C4-2B (cell line): ENCODE measurements at regions not wholly inside any gene's neighbourhood (a gene's known extent, or its start where the extent isn't known, plus 50 kb on each side); places are given as distances from the start of the nearest gene placed in this dataset.

ENCODE experiments used
- H3K27ac ChIP-seq: fragments of 450-650 bp; 2 replicates; pipeline ENCODE4 v1.5.1; 2017
- ZFX ChIP-seq: fragments of 450-650 bp; IDR thresholded peaks from 2 replicates; pipeline ENCODE4 v1.6.1; 2017
- TF ChIP-seq, protein P1 (sequence below): fragments of 450-650 bp; conservative IDR thresholded peaks from 2 replicates; pipeline ENCODE4 v1.5.1; 2017; ENCODE audit warnings: mild to moderate bottlenecking

DNA sequence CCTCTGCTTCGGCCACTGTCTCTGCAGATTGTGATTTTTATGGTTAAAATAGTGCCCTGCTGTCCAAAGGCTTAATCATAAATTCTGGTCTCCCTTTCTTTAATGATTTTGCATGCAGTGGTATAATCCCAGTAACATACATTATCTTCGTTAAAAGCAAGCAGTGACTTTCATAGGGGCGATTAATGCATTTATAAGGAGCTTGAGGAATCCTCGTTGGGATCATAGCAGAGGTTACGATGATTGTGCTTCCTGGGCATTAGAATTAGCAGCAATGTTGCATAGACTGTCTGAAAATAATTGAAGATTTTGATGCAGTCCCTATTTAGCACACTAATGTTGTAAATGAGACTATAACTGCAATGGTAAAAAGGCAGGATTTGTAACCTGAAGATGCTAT, 181.3 kb downstream of the PRL start:
- no peak overlapping the region for H3K27ac ChIP-seq
- TF ChIP-seq, protein P1, sequence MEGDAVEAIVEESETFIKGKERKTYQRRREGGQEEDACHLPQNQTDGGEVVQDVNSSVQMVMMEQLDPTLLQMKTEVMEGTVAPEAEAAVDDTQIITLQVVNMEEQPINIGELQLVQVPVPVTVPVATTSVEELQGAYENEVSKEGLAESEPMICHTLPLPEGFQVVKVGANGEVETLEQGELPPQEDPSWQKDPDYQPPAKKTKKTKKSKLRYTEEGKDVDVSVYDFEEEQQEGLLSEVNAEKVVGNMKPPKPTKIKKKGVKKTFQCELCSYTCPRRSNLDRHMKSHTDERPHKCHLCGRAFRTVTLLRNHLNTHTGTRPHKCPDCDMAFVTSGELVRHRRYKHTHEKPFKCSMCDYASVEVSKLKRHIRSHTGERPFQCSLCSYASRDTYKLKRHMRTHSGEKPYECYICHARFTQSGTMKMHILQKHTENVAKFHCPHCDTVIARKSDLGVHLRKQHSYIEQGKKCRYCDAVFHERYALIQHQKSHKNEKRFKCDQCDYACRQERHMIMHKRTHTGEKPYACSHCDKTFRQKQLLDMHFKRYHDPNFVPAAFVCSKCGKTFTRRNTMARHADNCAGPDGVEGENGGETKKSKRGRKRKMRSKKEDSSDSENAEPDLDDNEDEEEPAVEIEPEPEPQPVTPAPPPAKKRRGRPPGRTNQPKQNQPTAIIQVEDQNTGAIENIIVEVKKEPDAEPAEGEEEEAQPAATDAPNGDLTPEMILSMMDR, result no peak
- TF ChIP-seq ZFX, result no peak

DNA sequence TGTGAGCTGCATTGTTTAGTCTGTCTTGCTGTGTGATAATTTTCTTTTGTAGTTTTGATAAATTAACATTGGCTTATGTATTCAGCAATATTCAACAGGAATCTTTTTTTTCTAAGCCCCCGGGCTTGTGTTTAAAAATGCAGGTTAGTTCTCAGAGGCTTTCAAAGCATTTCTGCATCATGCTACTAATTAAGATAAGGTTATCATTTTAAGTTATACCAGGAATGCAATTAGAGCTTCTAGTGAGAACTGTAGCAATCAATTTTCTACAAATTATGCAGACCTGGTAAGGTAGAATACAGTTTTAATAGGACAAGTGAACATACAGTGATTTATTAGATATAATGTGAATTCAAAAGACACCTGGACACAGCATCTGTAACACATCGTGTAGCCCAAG, 179.2 kb downstream of the PRL start:
- no peak overlapping the region for H3K27ac ChIP-seq
- TF ChIP-seq, protein P1, result no peak
- TF ChIP-seq ZFX, result no peak

DNA sequence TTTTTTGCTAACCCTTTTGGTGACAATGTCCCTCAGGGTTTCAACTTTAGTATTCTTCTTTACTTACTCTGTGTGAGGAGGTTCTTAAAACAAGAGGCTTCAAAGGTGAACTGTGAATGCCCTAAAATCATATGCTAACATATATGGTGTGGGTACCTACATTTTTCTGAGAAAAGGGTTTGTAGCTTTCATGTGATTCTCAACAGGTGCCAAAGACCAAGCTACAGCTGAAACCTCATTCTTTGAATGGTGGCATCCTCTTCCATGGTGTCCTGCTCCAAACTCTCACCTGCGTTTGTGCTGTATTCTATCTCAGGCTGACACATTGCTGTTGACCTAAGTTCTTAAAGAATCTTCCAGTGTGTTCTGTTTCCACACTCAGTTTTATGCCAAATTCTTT, 177.3 kb downstream of the PRL start:
- no peak overlapping the region for H3K27ac ChIP-seq
- no peak for TF ChIP-seq ZFX
- TF ChIP-seq, protein P1, result no peak

DNA sequence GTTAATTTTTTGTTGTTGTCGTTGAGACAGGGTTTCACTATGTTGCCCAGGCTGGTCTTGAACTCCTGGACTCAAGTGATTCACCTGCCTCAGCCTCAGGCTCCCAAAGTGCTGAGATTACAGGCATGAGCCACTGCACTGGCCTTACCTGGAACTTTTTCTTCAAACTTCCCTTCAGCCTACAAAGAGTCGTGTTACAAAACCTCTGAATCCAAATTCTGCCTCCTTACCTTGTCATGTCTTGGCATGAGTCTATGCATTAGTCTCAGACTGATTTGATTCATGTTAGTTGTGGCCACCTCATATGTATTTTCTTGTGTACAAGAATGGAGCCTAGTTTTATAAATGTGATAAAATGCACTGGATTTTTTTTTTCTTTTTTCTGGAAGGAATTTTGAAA, 172.1 kb downstream of the PRL start:
- TF ChIP-seq, protein P1, result no peak
- no peak for TF ChIP-seq ZFX
- no peak overlapping the region for H3K27ac ChIP-seq

DNA sequence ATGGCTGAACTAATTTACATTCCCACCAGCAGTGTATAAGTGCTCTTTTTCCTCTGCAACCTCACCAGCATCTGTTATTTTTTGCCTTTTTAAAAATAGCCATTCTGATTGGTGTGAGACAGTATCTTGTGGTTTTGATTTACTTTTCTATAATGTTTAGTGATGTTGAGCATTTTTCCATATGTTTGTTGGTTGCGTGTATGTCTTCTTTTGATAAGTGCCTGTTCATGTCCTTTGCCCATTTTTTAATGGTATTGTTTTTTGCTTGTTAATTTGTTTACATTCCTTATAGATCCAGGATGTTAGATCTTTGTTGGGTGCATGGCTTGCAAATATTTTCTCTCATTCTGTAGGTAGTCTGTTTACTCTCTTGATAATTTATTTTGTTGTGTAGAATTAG, 169.9 kb downstream of the PRL start:
- TF ChIP-seq, protein P1, result no peak
- TF ChIP-seq ZFX, result no peak
- H3K27ac ChIP-seq, result no peak overlapping the region

DNA sequence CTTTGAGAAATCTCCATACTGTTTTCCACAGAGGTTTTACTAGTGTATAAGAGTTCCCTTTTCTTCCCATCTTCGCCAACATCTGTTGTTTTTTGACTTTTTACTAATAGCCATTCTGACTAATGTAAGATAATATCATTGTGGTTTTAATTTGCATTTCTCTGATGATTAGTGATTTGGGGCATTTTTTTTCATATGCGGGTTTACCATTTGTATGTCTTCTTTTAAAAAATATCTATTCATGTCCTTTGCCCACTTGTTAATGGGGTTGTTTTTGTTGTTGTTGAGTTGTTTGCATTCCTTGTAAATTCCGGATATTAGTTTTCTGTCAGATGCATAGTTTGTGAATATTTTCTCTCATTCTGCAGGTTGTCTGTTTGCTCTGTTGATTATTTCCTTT, 167.1 kb downstream of the PRL start:
- no peak overlapping the region for H3K27ac ChIP-seq
- TF ChIP-seq ZFX, result no peak
- TF ChIP-seq, protein P1, result no peak

DNA sequence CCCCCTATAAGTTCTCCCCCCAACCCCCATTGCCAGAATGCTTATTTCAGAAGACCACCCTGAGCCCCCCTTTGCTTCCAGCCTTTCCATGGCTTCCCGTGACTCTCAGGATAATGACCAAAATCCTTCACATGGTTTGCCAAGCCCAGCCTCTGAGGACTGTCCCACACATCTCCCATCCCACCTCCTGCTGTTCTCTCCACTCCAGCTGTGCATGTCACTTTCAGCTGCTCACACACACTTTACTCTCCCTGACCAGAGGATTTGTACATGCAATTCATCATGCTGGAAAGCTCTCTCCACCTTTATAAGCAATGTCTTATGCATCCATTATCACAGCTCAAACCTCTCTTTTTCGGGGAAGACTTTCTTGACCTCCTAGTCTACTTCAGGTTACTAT, 164.2 kb downstream of the PRL start:
- TF ChIP-seq, protein P1, result no peak
- TF ChIP-seq ZFX, result no peak
- no peak overlapping the region for H3K27ac ChIP-seq
